ENCODE measurements at regions not wholly inside any gene's neighbourhood (a gene's known extent, or its start where the extent isn't known, plus 50 kb on each side); places are given as distances from the start of the nearest gene placed in this dataset.

DNA sequence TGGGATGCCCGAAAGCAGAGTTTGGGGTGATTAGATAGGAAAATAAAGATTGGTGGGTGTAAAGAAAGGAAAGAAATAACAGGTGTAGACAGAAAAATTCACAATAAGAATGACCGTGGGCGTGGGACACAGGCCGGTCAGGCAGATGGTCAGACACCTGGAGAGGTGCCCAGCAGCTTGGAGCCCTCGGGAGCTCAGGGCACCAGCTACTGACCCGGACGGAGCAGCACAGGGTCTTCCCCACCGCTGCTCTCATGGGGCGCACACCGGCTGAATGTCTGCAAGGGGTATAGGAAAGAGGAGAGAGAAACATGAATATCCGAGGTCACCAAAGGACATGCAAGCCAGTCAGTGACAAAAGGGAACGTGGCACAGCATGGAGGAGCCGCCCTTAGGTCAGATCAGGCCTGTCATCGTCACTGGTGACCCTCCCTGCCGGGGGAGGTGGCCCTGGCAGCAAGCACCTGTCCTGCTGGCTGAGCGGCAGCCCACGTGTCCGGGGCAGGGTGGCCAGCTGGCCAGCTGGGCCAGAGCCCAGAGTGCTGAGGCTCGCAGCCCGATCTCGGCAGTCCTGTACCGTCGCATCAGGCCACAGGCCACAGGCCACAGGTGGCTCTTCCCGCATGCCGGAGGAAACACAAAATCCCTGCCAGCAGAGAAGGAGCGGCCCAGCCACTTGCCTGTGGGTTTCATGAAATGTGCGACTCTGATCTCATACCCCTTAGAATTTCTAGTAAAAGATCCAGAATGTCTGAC lies 112.0 kb upstream of the NDUFV2 start:
- TF ChIP-seq, protein P1, sequence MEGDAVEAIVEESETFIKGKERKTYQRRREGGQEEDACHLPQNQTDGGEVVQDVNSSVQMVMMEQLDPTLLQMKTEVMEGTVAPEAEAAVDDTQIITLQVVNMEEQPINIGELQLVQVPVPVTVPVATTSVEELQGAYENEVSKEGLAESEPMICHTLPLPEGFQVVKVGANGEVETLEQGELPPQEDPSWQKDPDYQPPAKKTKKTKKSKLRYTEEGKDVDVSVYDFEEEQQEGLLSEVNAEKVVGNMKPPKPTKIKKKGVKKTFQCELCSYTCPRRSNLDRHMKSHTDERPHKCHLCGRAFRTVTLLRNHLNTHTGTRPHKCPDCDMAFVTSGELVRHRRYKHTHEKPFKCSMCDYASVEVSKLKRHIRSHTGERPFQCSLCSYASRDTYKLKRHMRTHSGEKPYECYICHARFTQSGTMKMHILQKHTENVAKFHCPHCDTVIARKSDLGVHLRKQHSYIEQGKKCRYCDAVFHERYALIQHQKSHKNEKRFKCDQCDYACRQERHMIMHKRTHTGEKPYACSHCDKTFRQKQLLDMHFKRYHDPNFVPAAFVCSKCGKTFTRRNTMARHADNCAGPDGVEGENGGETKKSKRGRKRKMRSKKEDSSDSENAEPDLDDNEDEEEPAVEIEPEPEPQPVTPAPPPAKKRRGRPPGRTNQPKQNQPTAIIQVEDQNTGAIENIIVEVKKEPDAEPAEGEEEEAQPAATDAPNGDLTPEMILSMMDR (conservative IDR thresholded peaks at IDR 0.05; ENCODE audit: low read length) = no peak
- no peak for TF ChIP-seq EZH2phosphoT487 (IDR thresholded peaks at IDR 0.05; ENCODE audit: borderline replicate concordance, low read depth, low read length)

All from OCI-LY7 (cell line).